Lower leg skin (tissue), 3 donors: ENCODE measurements at regions not wholly inside any gene's neighbourhood (a gene's known extent, or its start where the extent isn't known, plus 50 kb on each side); places are given as distances from the start of the nearest gene placed in this dataset.

Source experiments
- POLR2A ChIP-seq, 2 donors: fragments of 450-650 bp; IDR thresholded peaks; one replicate each; pipeline ENCODE4 v1.6.1; 2016 to 2017; ENCODE audit warnings: antibody characterized with exemption in 2 of 2, mild to moderate bottlenecking in 1 of 2, moderate library complexity in 1 of 2
- TF ChIP-seq, protein P1 (sequence below), 3 donors: fragments of 450-650 bp; IDR thresholded peaks; one replicate each; pipeline ENCODE4 v1.5.1; 2016; ENCODE audit warnings: antibody characterized with exemption in 3 of 3, mild to moderate bottlenecking in 3 of 3, moderate library complexity in 2 of 3

DNA sequence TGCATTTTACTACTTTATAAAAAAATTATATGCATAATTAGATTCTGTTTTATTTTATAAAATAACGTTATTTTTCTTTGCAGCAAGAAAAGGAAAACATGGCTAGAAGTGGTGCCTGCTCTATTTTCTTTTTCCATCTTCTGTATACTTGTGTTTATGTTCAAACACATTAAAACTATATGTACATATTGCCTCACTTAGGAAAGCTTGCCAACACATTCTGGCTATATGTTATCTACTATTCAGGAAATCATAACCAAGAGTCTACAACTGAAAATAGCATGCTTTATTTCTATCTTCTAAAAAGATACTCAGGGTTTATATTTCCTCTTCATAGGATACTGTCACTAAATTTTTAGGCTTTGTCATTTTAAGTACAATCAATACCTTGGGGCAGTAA lies 90.2 kb upstream of the KCNMB2 start:
- TF ChIP-seq, protein P1, sequence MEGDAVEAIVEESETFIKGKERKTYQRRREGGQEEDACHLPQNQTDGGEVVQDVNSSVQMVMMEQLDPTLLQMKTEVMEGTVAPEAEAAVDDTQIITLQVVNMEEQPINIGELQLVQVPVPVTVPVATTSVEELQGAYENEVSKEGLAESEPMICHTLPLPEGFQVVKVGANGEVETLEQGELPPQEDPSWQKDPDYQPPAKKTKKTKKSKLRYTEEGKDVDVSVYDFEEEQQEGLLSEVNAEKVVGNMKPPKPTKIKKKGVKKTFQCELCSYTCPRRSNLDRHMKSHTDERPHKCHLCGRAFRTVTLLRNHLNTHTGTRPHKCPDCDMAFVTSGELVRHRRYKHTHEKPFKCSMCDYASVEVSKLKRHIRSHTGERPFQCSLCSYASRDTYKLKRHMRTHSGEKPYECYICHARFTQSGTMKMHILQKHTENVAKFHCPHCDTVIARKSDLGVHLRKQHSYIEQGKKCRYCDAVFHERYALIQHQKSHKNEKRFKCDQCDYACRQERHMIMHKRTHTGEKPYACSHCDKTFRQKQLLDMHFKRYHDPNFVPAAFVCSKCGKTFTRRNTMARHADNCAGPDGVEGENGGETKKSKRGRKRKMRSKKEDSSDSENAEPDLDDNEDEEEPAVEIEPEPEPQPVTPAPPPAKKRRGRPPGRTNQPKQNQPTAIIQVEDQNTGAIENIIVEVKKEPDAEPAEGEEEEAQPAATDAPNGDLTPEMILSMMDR (IDR thresholded peaks at IDR 0.05): no peak
- TF ChIP-seq POLR2A (IDR thresholded peaks at IDR 0.05): no peak
